Activated CD4-positive, alpha-beta memory T cell treated with anti-CD3 and anti-CD28 coated beads for 36 hours (primary cell): ENCODE measurements at regions not wholly inside any gene's neighbourhood (a gene's known extent, or its start where the extent isn't known, plus 50 kb on each side); places are given as distances from the start of the nearest gene placed in this dataset.

Experiments
- CTCF ChIA-PET: fragments of 350-600 bp; sonication (Branson Sonifier 250); formaldehyde crosslinking; loops from one replicate; lab custom pipeline; 2021; ENCODE audit warnings: antibody characterized with exemption, inconsistent platforms; lab: Charles Lee
- POLR2A ChIA-PET: fragments of 350-600 bp; sonication (Branson Sonifier 250); formaldehyde crosslinking; loops from one replicate; lab custom pipeline; 2021; ENCODE audit warnings: antibody characterized with exemption; lab: Charles Lee
- DNase-seq: peaks from one replicate; pipeline ENCODE4 v3.0.0-alpha.2; 2020
- H3K27ac Mint-ChIP-seq: one replicate; pipeline ENCODE4 v1.8.0; 2021; ENCODE audit warnings: mixed read lengths
- H3K27me3 Mint-ChIP-seq: one replicate; pipeline ENCODE4 v1.8.0; 2021; ENCODE audit warnings: mixed read lengths
- H3K36me3 Mint-ChIP-seq: one replicate; pipeline ENCODE4 v1.8.0; 2021; ENCODE audit warnings: mixed read lengths
- H3K4me1 Mint-ChIP-seq: one replicate; pipeline ENCODE4 v1.8.0; 2021; ENCODE audit warnings: low read depth, mixed read lengths
- H3K4me3 Mint-ChIP-seq: one replicate; pipeline ENCODE4 v1.8.0; 2021; ENCODE audit warnings: mild to moderate bottlenecking, mixed read lengths
- H3K9me3 Mint-ChIP-seq: one replicate; pipeline ENCODE4 v1.8.0; 2021; ENCODE audit warnings: mixed read lengths
- intact Hi-C: fragments of 100-400 bp; cut with micrococcal nuclease; formaldehyde crosslinking; loops from one replicate; pipeline ENCODE4 v1.15.1; 2023

GRCh38 chr10:84685047-84685660, 356.8 kb downstream of the CCSER2 start:
- CTCF ChIA-PET = no interaction called here
- Mint-ChIP-seq H3K36me3 (no peaks in the 10 kb centered on the region), H3K27ac (no peak overlapping the region), H3K4me1 (no peaks in the 10 kb centered on the region), H3K9me3 (no peaks in the 10 kb centered on the region), H3K27me3 (peaks cover 6% of the 10 kb centered on the region), H3K4me3 (no peak overlapping the region)
- POLR2A ChIA-PET = no interaction called here
- DNase-seq = no peak
- intact Hi-C loops = no loop called here

- ChIA-PET CTCF (no interaction called here), POLR2A (no interaction called here)
- H3K27me3 Mint-ChIP-seq = peaks cover 2% of the 10 kb centered on the region
- H3K4me3 Mint-ChIP-seq = no peak overlapping the region
- no peaks in the 10 kb centered on the region for H3K4me1 Mint-ChIP-seq
- intact Hi-C loops = no loop called here
- DNase-seq = no peak
- peaks cover 5% of the 10 kb centered on the region for H3K9me3 Mint-ChIP-seq
- no peaks in the 10 kb centered on the region for H3K36me3 Mint-ChIP-seq
- H3K27ac Mint-ChIP-seq = no peak overlapping the region
These were observed 364.6 kb downstream of the CCSER2 start for GRCh38 chr10:84693006-84693405.

GRCh38 chr10:84695902-84696301, 367.5 kb downstream of the CCSER2 start:
- Mint-ChIP-seq H3K4me1 (no peaks in the 10 kb centered on the region), H3K27ac (no peak overlapping the region), H3K36me3 (no peaks in the 10 kb centered on the region), H3K4me3 (no peak overlapping the region), H3K27me3 (no peaks in the 10 kb centered on the region), H3K9me3 (peaks cover 5% of the 10 kb centered on the region)
- intact Hi-C loops = no loop called here
- POLR2A ChIA-PET = no interaction called here
- CTCF ChIA-PET = no interaction called here
- DNase-seq = no peak

GRCh38 chr10:84696610-84697009, 368.2 kb downstream of the CCSER2 start:
- CTCF ChIA-PET = no interaction called here
- peaks cover 5% of the 10 kb centered on the region for H3K9me3 Mint-ChIP-seq
- intact Hi-C loops = no loop called here
- H3K27me3 Mint-ChIP-seq = no peaks in the 10 kb centered on the region
- H3K36me3 Mint-ChIP-seq = no peaks in the 10 kb centered on the region
- no peak for DNase-seq
- H3K27ac Mint-ChIP-seq = no peak overlapping the region
- no peaks in the 10 kb centered on the region for H3K4me1 Mint-ChIP-seq
- no peak overlapping the region for H3K4me3 Mint-ChIP-seq
- POLR2A ChIA-PET = no interaction called here

- Mint-ChIP-seq H3K27ac (no peak overlapping the region), H3K36me3 (no peaks in the 10 kb centered on the region), H3K4me1 (no peaks in the 10 kb centered on the region), H3K27me3 (no peaks in the 10 kb centered on the region), H3K9me3 (no peaks in the 10 kb centered on the region), H3K4me3 (no peak overlapping the region)
- intact Hi-C loops = no loop called here
- ChIA-PET CTCF (no interaction called here), POLR2A (no interaction called here)
- DNase-seq = no peak
These were observed 370.6 kb downstream of the CCSER2 start for GRCh38 chr10:84698989-84699388.

- ChIA-PET CTCF (no interaction called here), POLR2A (no interaction called here)
- Mint-ChIP-seq H3K9me3 (no peaks in the 10 kb centered on the region), H3K4me1 (no peaks in the 10 kb centered on the region), H3K27ac (no peak overlapping the region), H3K36me3 (no peaks in the 10 kb centered on the region), H3K4me3 (no peak overlapping the region), H3K27me3 (no peaks in the 10 kb centered on the region)
- no peak for DNase-seq
- intact Hi-C loops = no loop called here
These were observed 372.4 kb downstream of the CCSER2 start for GRCh38 chr10:84700668-84701369.

- no peaks in the 10 kb centered on the region for H3K36me3 Mint-ChIP-seq
- CTCF ChIA-PET = no interaction called here
- H3K4me1 Mint-ChIP-seq = no peaks in the 10 kb centered on the region
These were observed 373.0 kb downstream of the CCSER2 start for GRCh38 chr10:84701370-84701720.

GRCh38 chr10:84704101-84704500, 375.7 kb downstream of the CCSER2 start:
- ChIA-PET CTCF (no interaction called here), POLR2A (no interaction called here)
- no peak overlapping the region for H3K4me3 Mint-ChIP-seq
- H3K9me3 Mint-ChIP-seq = no peaks in the 10 kb centered on the region
- no peak for DNase-seq
- no peak overlapping the region for H3K27ac Mint-ChIP-seq
- H3K4me1 Mint-ChIP-seq = no peaks in the 10 kb centered on the region
- H3K27me3 Mint-ChIP-seq = no peaks in the 10 kb centered on the region
- H3K36me3 Mint-ChIP-seq = no peaks in the 10 kb centered on the region
- intact Hi-C loops = no loop called here

More at GRCh38 chr10:84701370-84701720, 373.0 kb downstream of the CCSER2 start:
- no peak overlapping the region for H3K27ac Mint-ChIP-seq
- no peaks in the 10 kb centered on the region for H3K27me3 Mint-ChIP-seq
- no peak for DNase-seq
- intact Hi-C loops = no loop called here
- no peaks in the 10 kb centered on the region for H3K9me3 Mint-ChIP-seq
- POLR2A ChIA-PET = no interaction called here
- no peak overlapping the region for H3K4me3 Mint-ChIP-seq

- ChIA-PET CTCF (no interaction called here), POLR2A (no interaction called here)
- no peak for DNase-seq
- H3K27me3 Mint-ChIP-seq = peaks cover 1% of the 10 kb centered on the region
- H3K9me3 Mint-ChIP-seq = no peaks in the 10 kb centered on the region
- no peak overlapping the region for H3K27ac Mint-ChIP-seq
- no peak overlapping the region for H3K4me3 Mint-ChIP-seq
- no peaks in the 10 kb centered on the region for H3K4me1 Mint-ChIP-seq
- no peaks in the 10 kb centered on the region for H3K36me3 Mint-ChIP-seq
- intact Hi-C loops = no loop called here
These were observed 378.0 kb downstream of the CCSER2 start for GRCh38 chr10:84706431-84706830.

- Mint-ChIP-seq H3K27ac (no peak overlapping the region), H3K4me3 (no peak overlapping the region), H3K36me3 (no peaks in the 10 kb centered on the region), H3K4me1 (no peaks in the 10 kb centered on the region), H3K27me3 (peaks cover 1% of the 10 kb centered on the region), H3K9me3 (no peaks in the 10 kb centered on the region)
- ChIA-PET POLR2A (no interaction called here), CTCF (no interaction called here)
- intact Hi-C loops = no loop called here
- no peak for DNase-seq
These were observed 378.5 kb downstream of the CCSER2 start for GRCh38 chr10:84706875-84707274.

- ChIA-PET CTCF (interaction anchor here (0.6 to 1.8 kb wide), 5 partner anchors 22 to 790 kb away, joined by 3 to 4 read pairs (median 3); no protein-coding TSS in a partner anchor), POLR2A (no interaction called here)
- H3K27me3 Mint-ChIP-seq = peaks cover 10% of the 10 kb centered on the region
- H3K9me3 Mint-ChIP-seq = no peaks in the 10 kb centered on the region
- H3K27ac Mint-ChIP-seq = no peak overlapping the region
- intact Hi-C loops = loop anchor here (2.0 kb wide), 1 partner anchor 175 kb away; no protein-coding TSS in a partner anchor
- no peaks in the 10 kb centered on the region for H3K36me3 Mint-ChIP-seq
- peak; percentile 16 for DNase-seq
- H3K4me1 Mint-ChIP-seq = no peaks in the 10 kb centered on the region
- no peak overlapping the region for H3K4me3 Mint-ChIP-seq
These were observed 387.5 kb downstream of the CCSER2 start for GRCh38 chr10:84715911-84716310.

- Mint-ChIP-seq H3K36me3 (no peaks in the 10 kb centered on the region), H3K4me3 (no peak overlapping the region), H3K9me3 (no peaks in the 10 kb centered on the region), H3K4me1 (no peaks in the 10 kb centered on the region), H3K27ac (no peak overlapping the region), H3K27me3 (peaks cover 9% of the 10 kb centered on the region)
- ChIA-PET POLR2A (no interaction called here), CTCF (no interaction called here)
- intact Hi-C loops = no loop called here
- DNase-seq = no peak
These were observed 390.7 kb downstream of the CCSER2 start for GRCh38 chr10:84718877-84719616.
